Stimulated activated CD4-positive, alpha-beta T cell treated with anti-CD3 and anti-CD28 coated beads, Interleukin-12 subunit alpha, Interleukin-12 subunit beta, amount 100 ng/mL, for 4 hours (primary cell): ENCODE measurements at regions not wholly inside any gene's neighbourhood (a gene's known extent, or its start where the extent isn't known, plus 50 kb on each side); places are given as distances from the start of the nearest gene placed in this dataset.

Experiments used
- DNase-seq: peaks from one replicate; pipeline ENCODE4 v3.0.0-alpha.2; 2020

DNA sequence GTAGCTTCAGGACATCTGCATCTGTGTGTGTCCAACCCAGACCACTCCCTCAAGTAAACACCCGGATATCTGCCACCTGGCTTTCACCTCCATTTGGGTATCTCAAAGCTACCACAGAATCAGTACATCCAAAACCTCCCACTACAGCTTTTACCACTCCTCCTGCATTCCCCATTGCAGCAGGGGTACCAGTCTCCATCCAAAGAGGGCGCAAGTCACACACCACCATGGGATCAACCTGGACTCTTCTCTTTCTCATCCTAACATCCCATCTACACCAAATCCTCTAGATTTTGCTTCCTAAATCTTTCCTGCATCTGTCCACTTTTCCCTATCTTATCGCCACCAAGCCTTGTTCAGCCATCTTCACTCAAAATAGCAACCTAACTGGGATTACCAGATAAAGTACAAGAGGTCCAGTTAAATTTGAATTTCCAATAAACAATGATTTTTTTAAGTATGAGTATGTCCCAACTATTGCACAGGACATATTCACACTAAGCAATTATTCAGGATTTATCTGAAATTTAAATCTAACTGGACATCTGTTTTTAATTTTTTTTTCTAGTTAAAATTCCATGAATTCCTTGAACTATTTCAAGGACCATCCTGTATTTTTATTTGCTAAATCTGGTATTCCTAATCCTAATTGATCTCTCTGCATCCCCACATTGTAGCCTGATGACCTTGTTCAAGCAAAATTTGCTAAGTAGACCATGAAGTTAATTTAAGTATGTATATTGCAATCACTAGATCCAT lies 164.3 kb upstream of the MLN start:
- no peak for DNase-seq

- DNase-seq: no peak
These were observed 163.5 kb upstream of the MLN start for GRCh38 chr6:33967265-33967767.

DNA sequence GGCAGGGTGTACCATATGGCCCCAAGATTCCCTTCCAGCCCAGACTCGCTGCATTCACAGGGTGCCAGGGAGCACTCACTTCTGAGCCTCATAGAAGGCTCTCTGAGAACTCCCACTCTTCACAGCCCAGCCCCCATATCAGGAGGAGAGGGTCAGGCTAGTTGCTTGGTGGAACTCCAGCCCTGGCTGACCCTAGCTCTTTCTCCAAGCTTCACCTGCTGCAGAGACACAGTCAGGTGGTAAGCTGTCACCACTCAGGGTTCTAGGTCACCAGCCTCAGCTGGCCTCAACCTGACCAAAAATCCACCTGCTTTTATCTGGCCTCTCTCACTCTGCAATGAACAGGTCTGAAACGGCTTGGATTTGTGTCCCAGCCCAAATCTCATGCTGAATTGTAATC lies 162.7 kb upstream of the MLN start:
- DNase-seq: no peak

DNA sequence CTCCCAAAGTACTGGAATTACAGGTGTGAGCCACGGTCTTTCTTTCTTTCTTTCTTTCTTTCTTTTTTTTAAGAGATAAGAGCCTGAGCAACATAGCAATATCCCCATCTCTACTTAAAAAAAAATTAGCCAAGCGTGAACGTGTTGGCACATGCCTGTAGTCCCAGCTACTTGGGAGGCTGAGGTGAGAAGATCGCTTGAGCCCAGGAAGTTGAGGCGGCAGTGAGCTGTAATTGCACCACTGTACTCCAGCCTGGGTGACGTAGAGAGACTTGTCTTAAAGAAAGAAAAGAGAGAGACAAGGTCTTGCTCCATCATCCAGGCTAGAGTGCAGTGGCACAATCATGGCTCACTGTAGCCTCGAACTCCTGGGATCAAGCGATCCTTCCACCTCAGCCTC lies 162.0 kb upstream of the MLN start:
- no peak for DNase-seq

- no peak for DNase-seq
These were observed 160.6 kb upstream of the MLN start for GRCh38 chr6:33964387-33964786.

DNA sequence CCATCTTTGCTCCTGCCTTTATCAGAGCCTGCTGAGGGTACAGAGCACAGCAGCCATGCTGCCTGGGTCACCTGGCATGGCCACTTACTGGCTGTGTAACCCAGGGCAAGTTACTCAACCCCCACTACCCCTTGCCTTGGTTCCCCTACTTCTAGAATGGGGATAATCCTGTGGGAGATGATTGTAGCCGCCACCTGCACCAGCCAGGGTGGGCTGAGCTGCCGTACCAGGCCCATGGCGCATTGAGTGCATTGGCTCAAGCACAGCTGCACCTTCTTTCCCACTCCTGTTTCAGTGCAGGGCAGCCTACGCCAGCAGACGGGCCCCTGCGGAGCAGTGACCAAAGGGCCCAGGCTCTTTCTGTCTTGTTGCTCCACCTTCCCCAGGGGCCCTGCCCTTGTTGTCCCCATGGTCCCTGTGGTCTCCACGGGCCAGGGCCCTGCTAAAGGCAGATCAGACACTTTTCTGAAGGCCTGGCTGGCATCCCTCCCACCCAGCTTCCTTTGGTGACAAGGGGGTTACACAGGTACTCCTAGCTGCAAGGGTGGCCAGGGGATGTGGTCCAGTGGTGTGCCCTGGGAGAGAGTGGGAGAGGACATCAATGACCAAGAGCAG lies 159.4 kb upstream of the MLN start:
- no peak for DNase-seq

- no peak for DNase-seq
These were observed 158.6 kb upstream of the MLN start for GRCh38 chr6:33962246-33963027.

- DNase-seq: no peak
These were observed 157.9 kb upstream of the MLN start for GRCh38 chr6:33961691-33962090.

DNA sequence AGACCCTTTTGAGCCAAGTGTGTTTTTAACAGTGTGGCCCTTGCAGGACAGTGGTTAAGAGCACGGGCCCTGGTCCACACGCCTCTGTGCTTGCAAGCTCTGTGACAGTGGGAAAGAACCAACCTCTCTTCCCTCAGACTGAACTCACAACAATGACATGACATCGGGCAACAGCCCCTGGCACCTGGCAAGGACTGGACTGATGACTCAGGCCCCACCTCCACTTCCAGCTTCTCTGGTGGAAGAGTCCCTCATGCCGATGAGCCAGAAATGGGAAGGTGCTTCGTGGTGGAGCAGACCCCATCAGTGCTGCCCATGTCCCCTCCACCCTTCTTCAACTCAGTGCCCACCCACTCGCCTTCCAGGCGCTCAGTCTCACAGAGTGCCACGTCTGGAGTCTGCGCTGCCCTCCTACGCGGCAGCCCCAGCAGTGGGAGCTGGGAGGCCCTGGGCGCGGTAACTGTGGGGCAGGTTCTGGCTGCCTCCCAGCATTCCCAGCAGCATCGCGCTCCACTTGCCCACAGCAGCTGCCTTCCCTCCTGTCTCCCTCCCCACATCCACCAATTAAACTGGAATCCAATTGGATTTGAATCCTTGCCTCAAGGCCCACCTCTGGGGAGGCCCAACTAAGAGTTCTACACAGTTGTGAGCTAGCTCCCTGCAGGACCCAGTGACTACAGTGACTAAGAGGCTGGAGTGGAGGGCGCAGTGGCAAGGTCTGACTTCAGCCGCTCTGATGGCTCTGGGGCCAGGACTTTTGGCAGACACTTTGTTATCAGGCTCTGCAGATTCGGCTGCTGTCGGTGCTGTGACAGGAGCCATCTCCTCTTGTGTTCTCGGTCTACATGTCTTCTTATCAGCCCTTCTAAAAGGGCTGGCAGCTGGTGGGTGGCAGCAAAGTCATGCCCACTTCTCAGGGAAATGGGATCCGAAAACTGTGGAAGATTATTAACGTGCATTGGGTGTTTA lies 156.8 kb upstream of the MLN start:
- DNase-seq: no peak

- no peak for DNase-seq
These were observed 156.0 kb upstream of the MLN start for GRCh38 chr6:33959661-33960344.

DNA sequence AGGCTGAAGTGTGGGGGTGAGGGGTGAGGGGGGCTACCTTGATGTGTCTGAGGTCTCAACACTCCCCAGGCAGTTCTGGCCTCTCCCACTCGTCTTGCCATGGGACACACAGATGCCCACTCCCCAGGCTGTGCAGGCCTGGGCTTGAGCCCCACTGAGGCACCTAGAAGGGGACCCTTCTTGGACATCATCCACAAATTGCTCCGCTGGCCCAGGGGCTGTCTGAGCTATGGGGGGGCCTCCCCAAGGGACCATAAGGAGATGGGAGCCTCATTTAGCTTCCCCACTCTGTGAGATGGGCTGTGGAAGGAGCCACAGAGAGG lies 155.5 kb upstream of the MLN start:
- no peak for DNase-seq

GRCh38 chr6:33958526-33959328 lies 154.9 kb upstream of the MLN start:
- no peak for DNase-seq

DNA sequence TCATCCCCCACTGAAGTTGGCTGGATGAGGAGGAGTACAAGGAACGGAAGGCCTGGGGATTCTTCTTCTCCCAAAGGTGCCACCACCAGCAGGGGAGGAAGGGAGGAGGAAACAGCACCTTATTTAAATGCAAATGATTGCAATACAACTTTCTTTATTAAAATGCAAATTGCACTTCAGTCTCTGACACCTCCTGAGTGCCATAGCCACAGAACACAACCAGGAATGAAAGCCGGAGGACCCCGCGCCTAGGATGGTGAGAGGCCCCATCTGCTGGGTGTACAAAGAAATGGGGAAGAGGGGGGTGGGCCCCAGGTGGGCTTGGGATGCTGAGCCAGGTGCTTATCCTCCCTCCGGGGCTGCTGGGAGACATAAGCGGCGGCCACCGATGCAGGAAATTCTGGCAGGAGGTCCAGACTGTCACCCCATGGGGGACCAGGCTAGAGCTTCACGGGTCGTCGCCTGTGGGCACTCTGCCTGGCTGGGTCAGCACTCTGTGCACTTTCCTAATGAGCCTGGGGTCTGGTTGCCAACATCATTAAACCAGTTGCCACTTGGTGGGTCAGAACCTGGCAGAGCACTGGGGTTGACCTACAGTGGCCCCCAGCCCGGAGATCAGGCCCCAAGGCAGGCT lies 154.2 kb upstream of the MLN start:
- no peak for DNase-seq

DNA sequence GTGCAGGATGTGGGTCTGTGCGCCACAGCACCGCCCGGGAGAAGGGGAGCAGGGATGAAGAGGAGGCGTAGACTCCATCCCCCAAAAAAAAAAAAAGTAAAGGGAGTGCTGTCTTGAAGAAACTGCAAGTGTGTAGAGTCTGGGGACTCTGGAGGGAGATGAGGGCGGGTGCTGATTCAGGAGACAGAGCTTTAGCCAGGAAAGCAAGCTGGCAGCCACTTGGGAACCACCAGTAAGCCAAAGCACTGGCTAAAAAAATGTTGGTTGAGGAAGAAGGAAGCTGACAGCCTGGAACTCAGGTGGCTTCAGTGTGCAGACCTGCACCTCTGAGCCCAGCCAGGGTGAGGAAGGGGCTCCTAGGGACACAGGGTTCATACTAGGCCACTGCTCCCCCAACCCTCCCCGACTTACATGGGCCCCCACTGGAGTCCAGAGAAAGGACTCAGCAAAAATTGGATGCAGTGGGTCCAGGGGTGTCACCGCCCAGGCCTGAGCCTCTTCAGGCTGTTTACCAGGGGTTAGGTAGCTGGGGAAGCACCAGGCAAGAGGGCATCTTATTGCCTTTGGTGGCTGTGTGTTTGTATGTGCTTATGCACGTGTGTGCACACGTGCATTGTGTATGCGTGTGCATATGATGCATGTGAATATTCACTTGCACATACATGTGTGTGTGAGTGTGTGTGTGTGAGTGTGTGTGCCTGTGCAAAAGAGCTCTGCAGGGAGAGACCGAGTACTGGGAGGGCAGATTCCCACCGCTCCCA lies 153.5 kb upstream of the MLN start:
- no peak for DNase-seq

DNA sequence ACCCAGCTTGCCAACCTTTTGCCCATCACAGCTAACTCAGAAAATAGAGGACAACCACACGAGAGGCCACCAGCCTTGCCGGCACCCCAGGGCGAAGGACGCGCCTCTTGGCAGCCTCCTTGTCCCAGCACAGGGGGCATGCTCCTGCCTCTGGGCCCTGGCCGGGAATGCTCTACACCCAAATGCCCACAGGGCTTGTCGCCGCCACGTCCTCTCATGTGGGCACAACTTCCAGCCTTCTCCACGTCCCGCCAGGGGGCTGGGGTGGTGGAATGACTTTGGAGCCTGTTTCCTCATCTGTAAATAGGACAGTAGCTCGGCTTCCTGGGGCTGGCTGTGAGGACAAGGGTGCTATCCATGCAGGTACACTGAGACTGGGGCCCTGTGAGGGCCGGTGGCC lies 152.4 kb upstream of the MLN start:
- no peak for DNase-seq

DNA sequence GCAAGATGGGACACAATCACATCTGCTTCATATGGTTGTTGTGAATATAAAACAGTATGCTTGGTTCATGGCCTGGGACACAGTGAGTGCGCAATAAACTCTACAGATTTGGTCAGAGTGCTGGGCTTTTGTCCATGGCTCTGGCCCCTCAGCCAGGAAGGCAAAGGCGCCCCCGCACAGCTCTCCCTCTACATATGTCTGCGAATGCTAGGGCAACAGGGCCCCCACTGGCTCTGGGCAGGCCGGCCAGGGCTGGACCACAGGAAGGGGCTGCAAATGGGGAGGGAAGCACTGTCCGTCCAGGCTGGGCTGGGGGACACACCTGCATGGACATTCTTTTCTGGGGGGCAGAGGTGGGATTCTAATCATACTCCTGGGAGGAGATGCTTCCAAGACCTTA lies 151.8 kb upstream of the MLN start:
- no peak for DNase-seq

DNA sequence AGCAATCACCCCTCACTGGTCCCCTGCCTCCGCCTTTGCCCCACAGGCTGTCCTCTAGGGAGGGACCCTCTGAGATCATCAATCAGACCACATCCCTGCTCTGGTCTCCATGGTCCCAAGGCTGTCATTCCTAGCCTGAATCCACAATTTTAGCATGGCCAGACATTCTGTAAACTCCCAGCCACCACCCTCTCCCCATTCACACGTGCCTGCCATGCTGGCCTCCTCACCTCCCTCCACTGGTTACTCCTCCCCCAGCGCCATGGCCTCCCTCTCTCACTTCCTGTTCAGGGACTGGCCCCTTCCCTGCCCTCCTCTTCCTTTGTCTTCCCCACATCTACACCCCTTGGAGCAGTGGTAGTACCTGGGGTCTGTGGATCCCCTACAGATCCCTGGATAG lies 150.7 kb upstream of the MLN start:
- no peak for DNase-seq

DNA sequence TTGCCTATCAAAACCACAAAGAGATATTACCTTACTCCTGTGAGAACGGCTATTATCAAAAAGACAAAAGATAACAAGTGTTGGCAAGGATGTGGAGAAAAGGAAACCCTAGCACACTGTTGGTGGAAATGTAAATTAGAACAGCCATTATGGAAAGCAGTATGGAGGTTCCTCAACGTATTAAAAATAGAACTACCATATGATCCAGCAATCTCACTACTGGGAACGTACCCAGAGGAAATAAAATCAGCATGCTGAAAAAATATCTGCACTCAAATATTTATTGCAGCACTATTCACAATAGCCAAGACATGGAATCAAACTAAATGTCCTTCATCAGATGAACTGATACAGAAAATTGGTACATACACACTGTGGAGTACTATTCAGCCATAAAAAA lies 149.4 kb upstream of the MLN start:
- DNase-seq: no peak

GRCh38 chr6:33952016-33952415 lies 148.2 kb upstream of the MLN start:
- DNase-seq: no peak
